ENCODE measurements at regions not wholly inside any gene's neighbourhood (a gene's known extent, or its start where the extent isn't known, plus 50 kb on each side); places are given as distances from the start of the nearest gene placed in this dataset.

GRCh38 chr15:38648121-38648843, 83.7 kb upstream of the RASGRP1 start:
- DNase-seq: no peak

DNA sequence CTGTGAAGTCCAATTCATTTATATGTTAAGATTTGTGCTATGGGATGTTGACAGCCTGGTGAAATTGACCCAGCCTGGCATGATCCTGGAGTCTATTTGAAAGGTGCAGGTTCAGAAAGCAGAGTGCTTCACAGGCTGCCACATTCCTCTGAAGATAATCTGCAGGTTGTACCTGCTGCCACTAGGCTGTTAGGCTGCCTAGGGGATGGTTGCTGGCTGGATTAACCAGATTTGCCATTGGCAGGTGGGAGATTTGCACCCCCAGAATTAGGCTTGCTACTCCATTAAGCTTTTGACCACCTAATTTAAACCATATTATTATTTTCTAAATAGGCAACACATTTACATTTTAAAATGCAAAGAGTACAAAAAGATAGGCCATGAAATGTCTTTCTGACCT, 85.8 kb upstream of the RASGRP1 start:
- DNase-seq: no peak

- no peak for DNase-seq
Measured at GRCh38 chr15:38650936-38651327, 86.3 kb upstream of the RASGRP1 start.

DNA sequence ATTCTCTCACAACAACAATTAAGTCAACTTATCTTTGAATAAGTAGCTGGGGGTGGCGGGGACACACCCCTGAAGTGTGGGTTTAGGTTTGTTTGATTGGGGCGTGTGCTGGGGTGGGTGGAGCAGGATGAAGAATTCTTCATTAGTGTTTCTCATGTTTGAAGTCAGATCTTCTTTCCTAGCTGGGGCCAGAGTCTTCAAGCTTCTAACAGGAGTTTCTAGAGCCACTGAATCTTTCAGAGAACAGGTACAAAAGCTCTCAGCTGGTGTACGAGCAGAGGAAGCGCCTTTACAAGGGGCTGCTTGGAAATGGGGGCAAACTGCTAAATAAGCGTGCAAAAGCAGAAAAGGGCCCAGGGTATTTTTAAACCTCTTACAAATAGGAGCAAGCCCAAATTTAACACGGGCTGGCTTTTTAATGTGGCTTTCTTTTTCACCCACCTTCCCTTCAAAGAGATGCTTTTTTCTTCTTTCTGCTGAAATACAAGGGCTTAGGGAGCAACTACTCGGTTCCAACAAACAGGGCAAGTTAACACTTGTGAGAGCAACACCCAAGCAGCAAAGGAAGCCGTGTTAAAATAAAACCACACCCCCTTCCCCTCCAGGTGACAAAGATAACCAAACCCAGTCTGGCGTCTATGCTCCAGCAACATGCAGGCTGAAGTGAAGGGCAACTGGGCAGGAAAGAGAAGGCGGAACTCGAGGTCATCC, 86.9 kb upstream of the RASGRP1 start:
- DNase-seq: peak; percentile 45

DNA sequence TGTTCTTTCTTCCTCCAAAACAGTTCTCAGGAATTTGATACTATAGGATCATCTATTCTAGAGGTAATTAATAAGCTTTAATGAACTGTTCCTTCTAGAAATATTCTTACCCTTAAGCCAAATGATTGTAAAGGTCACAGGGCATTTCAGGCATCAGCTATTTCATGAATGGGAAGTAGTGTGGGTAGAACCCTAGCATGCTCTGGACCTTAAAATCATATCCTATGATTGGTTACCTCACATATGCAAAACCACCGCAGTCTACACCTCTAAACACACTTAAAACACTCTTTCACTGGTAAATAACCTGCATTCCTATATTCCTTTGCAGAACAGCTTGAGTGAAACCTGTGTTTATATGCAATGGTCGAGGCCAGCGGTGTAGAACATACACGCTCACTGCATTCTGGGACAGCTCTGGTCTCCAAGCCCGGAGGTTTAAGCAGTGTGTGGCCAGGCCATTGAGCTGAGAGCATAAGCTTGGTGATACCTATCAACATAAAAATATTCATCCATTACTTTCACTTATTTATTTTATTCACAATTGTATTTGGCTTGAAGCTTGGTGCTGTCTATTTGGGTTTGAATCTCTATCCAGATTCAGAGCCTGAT, 87.7 kb upstream of the RASGRP1 start:
- DNase-seq: no peak

DNA sequence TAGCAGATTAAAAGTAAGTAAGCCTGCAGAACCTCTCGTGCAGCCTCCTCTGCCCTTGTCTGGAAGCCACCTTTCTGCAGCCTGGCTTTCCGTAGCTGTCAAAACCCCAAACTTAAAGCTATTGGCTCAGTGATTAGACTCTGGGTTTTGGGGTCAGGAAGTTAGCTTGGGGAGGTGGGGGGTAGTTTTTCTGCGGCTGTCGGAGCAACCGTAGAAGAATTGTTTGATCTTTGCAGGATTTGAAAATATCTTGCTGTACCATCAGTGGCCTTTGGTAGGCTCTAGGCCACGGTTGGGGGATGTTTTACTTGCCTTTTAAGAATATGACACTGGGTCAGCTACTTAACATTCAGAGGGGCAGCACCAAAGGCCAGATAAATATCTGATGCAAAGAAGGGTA, 88.4 kb upstream of the RASGRP1 start:
- DNase-seq: peak; percentile 54

DNA sequence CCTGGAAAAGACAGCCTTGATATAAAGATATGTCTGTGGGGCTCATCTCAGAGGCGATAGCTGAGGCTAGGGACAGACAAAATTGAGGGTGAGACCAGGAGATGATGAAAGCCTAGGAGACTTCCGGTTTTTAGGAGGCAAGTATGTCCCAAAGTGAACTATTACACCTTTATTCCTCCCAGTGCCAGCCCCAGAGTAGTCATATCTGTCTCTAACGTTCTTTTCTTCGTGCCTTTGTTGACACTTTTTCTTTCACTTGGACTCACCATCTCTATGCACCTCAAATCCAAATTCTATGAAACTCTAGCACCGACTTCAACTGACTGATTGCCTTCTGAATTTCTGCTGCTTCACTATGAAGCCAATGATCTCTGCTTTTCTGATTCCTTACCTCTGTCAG, 93.8 kb upstream of the RASGRP1 start:
- no peak for DNase-seq

DNA sequence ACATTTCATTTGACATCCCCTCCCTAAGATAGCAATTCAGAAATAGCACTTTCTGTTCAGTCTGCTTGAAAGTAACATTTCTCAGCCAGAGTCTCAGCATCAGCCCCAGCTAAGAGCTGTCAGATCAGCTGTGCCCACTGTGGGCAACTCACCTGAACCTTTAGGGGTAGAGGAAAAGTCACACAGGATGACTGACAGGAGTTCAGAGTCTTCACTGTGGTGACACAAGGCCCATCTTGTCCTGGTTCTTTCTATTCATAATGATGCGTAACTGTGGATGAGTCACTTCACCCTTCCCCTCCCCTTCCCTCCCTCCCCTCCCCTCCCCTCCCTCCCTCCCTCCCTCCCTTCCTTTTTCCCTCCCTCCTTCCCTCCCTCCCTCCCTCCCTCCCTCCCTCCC, 96.1 kb upstream of the RASGRP1 start:
- DNase-seq: no peak

GRCh38 chr15:38662033-38662802, 97.6 kb upstream of the RASGRP1 start:
- DNase-seq: no peak

DNA sequence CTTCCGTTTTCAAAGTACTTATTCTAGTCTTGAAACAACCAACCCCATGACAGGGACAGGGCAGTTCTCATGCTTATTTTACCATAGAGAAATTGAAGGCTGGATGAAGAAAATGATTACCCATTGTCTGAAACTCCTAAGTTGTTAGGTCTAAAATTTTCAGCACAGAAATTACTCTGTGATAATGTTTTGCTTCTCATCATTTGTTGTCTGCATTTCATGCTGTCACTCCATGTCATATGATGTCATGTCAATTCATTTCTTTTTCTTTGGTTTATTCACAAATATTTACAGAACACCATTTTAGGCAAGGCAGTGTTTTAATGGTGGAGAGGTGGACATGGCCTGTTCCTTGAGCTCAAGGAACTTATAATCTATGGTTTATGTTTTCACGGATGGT, 98.2 kb upstream of the RASGRP1 start:
- DNase-seq: no peak

DNA sequence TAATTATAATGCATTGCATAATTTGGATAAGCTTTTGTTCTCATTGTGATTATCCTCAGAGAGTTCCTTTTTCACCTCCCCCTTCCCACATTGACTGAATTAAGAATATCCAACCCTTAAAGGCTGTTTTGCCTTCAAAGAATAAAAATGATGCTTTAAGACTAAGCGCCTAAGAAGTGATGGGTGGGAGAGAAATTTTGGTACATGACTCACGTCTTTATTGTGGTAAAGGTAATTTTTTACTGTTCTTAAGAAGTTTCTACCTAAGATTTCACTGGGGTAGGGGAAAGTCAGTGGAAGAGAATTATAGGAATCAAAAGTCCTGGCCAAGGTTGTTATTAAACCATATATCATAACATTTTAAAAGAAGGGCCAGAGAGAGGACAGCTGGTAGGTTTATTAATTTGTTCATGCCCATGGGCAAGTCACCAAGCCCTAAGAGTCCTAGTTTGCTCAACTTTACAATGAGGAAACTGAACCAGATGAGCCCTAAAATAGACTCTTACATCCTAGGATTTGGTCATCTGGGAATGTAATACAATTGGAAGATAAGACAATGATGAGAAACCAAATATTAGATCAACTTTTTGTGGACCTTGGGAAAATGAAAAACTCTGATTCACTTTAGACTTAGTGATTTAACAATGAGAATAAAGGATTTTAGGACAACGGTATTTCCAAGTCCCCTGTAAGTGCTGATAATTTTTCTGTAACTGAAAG, 101.1 kb upstream of the RASGRP1 start:
- DNase-seq: no peak

GRCh38 chr15:38666865-38667510, 102.4 kb upstream of the RASGRP1 start:
- no peak for DNase-seq

GRCh38 chr15:38667890-38668850, 103.6 kb upstream of the RASGRP1 start:
- DNase-seq: no peak

GRCh38 chr15:38668898-38669391, 104.3 kb upstream of the RASGRP1 start:
- DNase-seq: no peak

- peak; percentile 54 for DNase-seq
Measured at GRCh38 chr15:38670128-38671005, 105.8 kb upstream of the RASGRP1 start.

GRCh38 chr15:38671006-38671387, 106.4 kb upstream of the RASGRP1 start:
- no peak for DNase-seq

- peak; percentile 50 for DNase-seq
Measured at GRCh38 chr15:38671675-38672254, 107.2 kb upstream of the RASGRP1 start.

DNA sequence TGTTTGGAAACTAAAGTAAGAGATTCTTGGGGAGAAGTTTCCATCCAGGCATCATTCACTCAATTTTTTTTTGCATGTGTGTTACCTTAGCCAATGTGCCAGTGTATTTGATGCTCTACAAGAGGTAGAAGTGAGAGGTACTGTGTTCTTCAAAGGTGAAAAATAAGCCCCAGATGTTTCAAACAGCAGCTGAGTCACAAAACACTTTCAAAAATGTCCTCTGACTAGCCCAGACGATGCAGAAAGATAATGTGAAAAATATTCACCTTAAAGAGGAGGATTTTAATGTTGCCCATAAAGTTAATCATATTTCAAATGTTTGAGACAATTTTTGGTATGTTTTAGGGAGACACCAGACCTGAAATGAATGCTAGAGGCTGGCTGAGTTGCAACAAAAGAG, 107.7 kb upstream of the RASGRP1 start:
- DNase-seq: no peak
